Endothelial cell of umbilical vein (primary cell): ENCODE measurements at regions not wholly inside any gene's neighbourhood (a gene's known extent, or its start where the extent isn't known, plus 50 kb on each side); places are given as distances from the start of the nearest gene placed in this dataset.

Experiments used
- BruUV-seq: library from RNA; stranded (reverse); fragments of 400-500 nt; replicated peaks from 2 replicates; lab custom pipeline; 2021; lab: Mats Ljungman, UMichigan
- CTCF ChIA-PET: fragments of 300-600, 350-600 bp; sonication (Branson Sonifier 250); formaldehyde crosslinking; loops from one replicate; lab custom pipeline; 2021; ENCODE audit warnings: antibody characterized with exemption, inconsistent platforms; lab: Charles Lee
- POLR2A ChIA-PET: fragments of 300-600, 350-600 bp; sonication (Branson Sonifier 250); formaldehyde crosslinking; loops from one replicate; lab custom pipeline; 2021; ENCODE audit warnings: antibody characterized with exemption, inconsistent platforms; lab: Charles Lee
- DNase-seq: peaks from one replicate; pipeline ENCODE4 v3.0.0-alpha.2; 2011; ENCODE audit warnings: low read depth, low spot score
- FAIRE-seq: peaks from 2 replicates; lab custom pipeline; 2011; peaks lifted over from hg19 to GRCh38; lab: Jason Lieb, UNC
- H2AFZ ChIP-seq: 2 replicates; pipeline ENCODE4 v1.6.0; 2012; ENCODE audit warnings: low read depth, low read length, control low read depth, inconsistent platforms
- H3K27ac ChIP-seq: 2 replicates; pipeline ENCODE4 v1.5.1; 2011; ENCODE audit warnings: low read depth, mild to moderate bottlenecking, control low read depth, low read length, moderate library complexity; ENCODE audit not compliant: insufficient read depth
- H3K27me3 ChIP-seq, 2 experiments: 2 replicates each; pipeline versions ENCODE4 v1.6.0 to v1.6.1; 2011; ENCODE audit warnings: low read length in 2 of 2, mixed read lengths in 1 of 2; ENCODE audit not compliant: control insufficient read depth in 2 of 2, insufficient read depth in 2 of 2
- H3K36me3 ChIP-seq, 2 experiments: 2 replicates in 1 of 2; 3 replicates in 1 of 2; pipeline ENCODE4 v1.5.1; 2011; ENCODE audit warnings: low read length in 2 of 2, mild to moderate bottlenecking in 1 of 2, moderate library complexity in 1 of 2; ENCODE audit not compliant: control insufficient read depth in 2 of 2, insufficient read depth in 2 of 2; ENCODE audit errors: extremely low read depth in 1 of 2
- H3K4me1 ChIP-seq: 3 replicates; pipeline ENCODE4 v1.5.1; 2011; ENCODE audit warnings: mild to moderate bottlenecking, low read length; ENCODE audit not compliant: control insufficient read depth, insufficient read depth; ENCODE audit errors: extremely low read depth
- H3K4me2 ChIP-seq: 2 replicates; pipeline ENCODE4 v1.6.1; 2011; ENCODE audit warnings: low read length, control low read depth, mixed read lengths; ENCODE audit not compliant: insufficient read depth
- H3K4me3 ChIP-seq, 3 experiments: fragments of 200-600 bp in 1 of 3; sonication (generic), shearing (Covaris generic) in 1 of 3; replicated peaks in 1 of 3; 2 replicates each; pipeline ENCODE4 v1.5.1; 2011 to 2016; ENCODE audit warnings: control low read depth in 3 of 3, low read length in 3 of 3, mild to moderate bottlenecking in 2 of 3, inconsistent platforms in 1 of 3, low read depth in 1 of 3, moderate library complexity in 1 of 3; ENCODE audit not compliant: insufficient read depth in 1 of 3
- H3K79me2 ChIP-seq: 2 replicates; pipeline ENCODE4 v1.6.0; 2012; ENCODE audit warnings: low read length, inconsistent platforms; ENCODE audit not compliant: control insufficient read depth, insufficient read depth
- H3K9ac ChIP-seq: replicated peaks from 2 replicates; pipeline ENCODE3; 2011; ENCODE audit warnings: low read length, control low read depth; ENCODE audit not compliant: insufficient read depth; ENCODE audit errors: extremely low read depth
- H3K9me1 ChIP-seq: replicated peaks from 3 replicates; pipeline ENCODE4 v1.6.0; 2011; ENCODE audit warnings: mild to moderate bottlenecking, low read length; ENCODE audit not compliant: control insufficient read depth, insufficient read depth; ENCODE audit errors: extremely low read depth
- H3K9me3 ChIP-seq: replicated peaks from 2 replicates; pipeline ENCODE4 v1.5.1; 2012; ENCODE audit warnings: low read length, inconsistent platforms; ENCODE audit not compliant: control insufficient read depth, insufficient read depth
- H4K20me1 ChIP-seq: replicated peaks from 2 replicates; pipeline ENCODE3; 2011; ENCODE audit warnings: mild to moderate bottlenecking, low read length; ENCODE audit not compliant: control insufficient read depth, insufficient read depth; ENCODE audit errors: extremely low read depth
- JUN ChIP-seq: IDR thresholded peaks from 2 replicates; pipeline ENCODE4 v1.6.1; 2011; ENCODE audit warnings: borderline replicate concordance, low read depth; ENCODE audit not compliant: insufficient read length, insufficient read depth
- POLR2A ChIP-seq: IDR thresholded peaks from 2 replicates; pipeline ENCODE4 v1.6.1; 2012; ENCODE audit warnings: low read depth, mild to moderate bottlenecking, control low read depth, low read length
- POLR2AphosphoS5 ChIP-seq: IDR thresholded peaks from 2 replicates; pipeline ENCODE4 v1.6.1; 2012; ENCODE audit warnings: low read depth, mild to moderate bottlenecking, control low read depth, low read length, moderate library complexity; ENCODE audit not compliant: insufficient read depth
- dilution Hi-C: fragments of 300-500 bp; cut with MboI; formaldehyde crosslinking; loops from one replicate; pipeline ENCODE4 v1.15.0; 2019; ENCODE audit warnings: low sequenced_read_pairs; ENCODE audit not compliant: extremely low pct_ligation_motif_present
- intact Hi-C: fragments of 100-400 bp; cut with micrococcal nuclease; formaldehyde crosslinking; loops from one replicate; pipeline ENCODE4 v1.10.0; 2022
- TF ChIP-seq, protein P1 (sequence below), 2 donors: IDR thresholded peaks; 1 replicate in 1 of 2; 2 replicates in 1 of 2; pipeline ENCODE4 v1.5.1; 2011; ENCODE audit warnings: low read length in 2 of 2, mild to moderate bottlenecking in 2 of 2, moderate library complexity in 2 of 2, control low read depth in 1 of 2, inconsistent platforms in 1 of 2, low read depth in 1 of 2; ENCODE audit not compliant: insufficient read depth in 1 of 2; ENCODE audit errors: extremely low read depth in 1 of 2

DNA sequence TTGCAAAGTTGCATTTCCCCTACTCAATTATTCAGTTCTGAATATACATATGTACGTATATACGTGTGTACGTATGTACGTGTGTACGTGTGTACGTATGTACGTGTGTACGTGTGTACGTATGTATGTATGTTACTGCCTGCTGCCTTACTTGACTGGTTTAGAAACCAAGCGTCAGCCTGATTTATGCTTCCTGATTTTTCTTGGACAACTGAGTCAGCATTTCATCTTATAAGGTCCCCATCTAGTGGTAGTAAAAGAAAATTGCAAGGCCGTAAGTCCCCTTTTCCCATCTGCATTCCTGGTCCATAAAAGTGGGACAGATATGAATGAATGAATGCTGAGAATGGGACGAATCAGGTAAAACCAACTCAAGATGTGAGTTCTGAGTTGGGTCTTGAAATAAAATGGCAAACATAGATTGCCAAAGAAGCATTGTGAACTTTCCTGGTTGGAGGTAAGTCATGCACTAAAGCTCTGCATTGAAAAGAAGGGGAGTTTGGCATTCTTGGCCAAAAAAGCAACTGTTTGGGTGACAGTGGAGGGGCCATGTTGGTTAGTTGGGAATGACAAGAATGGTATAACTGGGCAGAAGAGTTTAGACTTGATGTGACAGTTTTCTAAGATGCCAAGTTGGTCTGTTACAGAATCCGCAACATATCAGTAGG, 76.4 kb upstream of the DNAH14 start:
- CTCF ChIA-PET = interaction anchor here (0.6 to 9.2 kb wide), 23 partner anchors 9 to 396 kb away, joined by 3 to 299 read pairs (median 5); no protein-coding TSS in a partner anchor
- H3K36me3 ChIP-seq = no peaks in the 10 kb centered on the region

GRCh38 chr1:224856973-224857372, 72.5 kb upstream of the DNAH14 start:
- no peaks in the 10 kb centered on the region for H3K4me1 ChIP-seq
- no peaks in the 10 kb centered on the region for H3K9me3 ChIP-seq
- POLR2A ChIA-PET = no interaction called here
- H2AFZ ChIP-seq = no peak overlapping the region
- no TSS peak for BruUV-seq
- TF ChIP-seq JUN = no peak
- no peak for TF ChIP-seq POLR2A
- H3K79me2 ChIP-seq = no peaks in the 10 kb centered on the region
- H3K27me3 ChIP-seq = no peaks in the 10 kb centered on the region
- no peak overlapping the region for H3K9ac ChIP-seq
- dilution Hi-C loops (no loop called here), intact Hi-C loops (no loop called here)
- no peak overlapping the region for H3K27ac ChIP-seq
- FAIRE-seq (no peak), DNase-seq (no peak)
- H3K4me2 ChIP-seq = no peak overlapping the region
- H4K20me1 ChIP-seq = no peaks in the 10 kb centered on the region
- CTCF ChIA-PET = interaction anchor here (1.6 to 9.2 kb wide), 3 partner anchors 11 to 344 kb away, joined by 3 to 299 read pairs (median 7); no protein-coding TSS in a partner anchor
- no peaks in the 10 kb centered on the region for H3K36me3 ChIP-seq
- no peak overlapping the region for H3K4me3 ChIP-seq
- H3K9me1 ChIP-seq = no peaks in the 10 kb centered on the region

More for the DNA sequence above, 76.4 kb upstream of the DNAH14 start:
- POLR2A ChIA-PET = no interaction called here
- dilution Hi-C loops = no loop called here
- H3K9me3 ChIP-seq = no peaks in the 10 kb centered on the region
- peak; percentile 71 for FAIRE-seq
- TF ChIP-seq, protein P1, sequence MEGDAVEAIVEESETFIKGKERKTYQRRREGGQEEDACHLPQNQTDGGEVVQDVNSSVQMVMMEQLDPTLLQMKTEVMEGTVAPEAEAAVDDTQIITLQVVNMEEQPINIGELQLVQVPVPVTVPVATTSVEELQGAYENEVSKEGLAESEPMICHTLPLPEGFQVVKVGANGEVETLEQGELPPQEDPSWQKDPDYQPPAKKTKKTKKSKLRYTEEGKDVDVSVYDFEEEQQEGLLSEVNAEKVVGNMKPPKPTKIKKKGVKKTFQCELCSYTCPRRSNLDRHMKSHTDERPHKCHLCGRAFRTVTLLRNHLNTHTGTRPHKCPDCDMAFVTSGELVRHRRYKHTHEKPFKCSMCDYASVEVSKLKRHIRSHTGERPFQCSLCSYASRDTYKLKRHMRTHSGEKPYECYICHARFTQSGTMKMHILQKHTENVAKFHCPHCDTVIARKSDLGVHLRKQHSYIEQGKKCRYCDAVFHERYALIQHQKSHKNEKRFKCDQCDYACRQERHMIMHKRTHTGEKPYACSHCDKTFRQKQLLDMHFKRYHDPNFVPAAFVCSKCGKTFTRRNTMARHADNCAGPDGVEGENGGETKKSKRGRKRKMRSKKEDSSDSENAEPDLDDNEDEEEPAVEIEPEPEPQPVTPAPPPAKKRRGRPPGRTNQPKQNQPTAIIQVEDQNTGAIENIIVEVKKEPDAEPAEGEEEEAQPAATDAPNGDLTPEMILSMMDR (IDR thresholded peaks at IDR 0.05; ENCODE audit: extremely low read depth in 1 of 2, insufficient read depth in 1 of 2, low read depth in 1 of 2, low read length in 2 of 2) = peak; percentile 65
- no peak for TF ChIP-seq POLR2AphosphoS5
- no peaks in the 10 kb centered on the region for H4K20me1 ChIP-seq
- no TSS peak for BruUV-seq
- intact Hi-C loops = loop anchor here (1.0 to 5.0 kb wide), 3 partner anchors 69 to 736 kb away; no protein-coding TSS in a partner anchor
- no peak overlapping the region for H3K4me3 ChIP-seq
- H3K27me3 ChIP-seq = no peaks in the 10 kb centered on the region
- no peak overlapping the region for H3K9ac ChIP-seq
- H2AFZ ChIP-seq = no peak overlapping the region
- no peaks in the 10 kb centered on the region for H3K79me2 ChIP-seq
- H3K9me1 ChIP-seq = no peaks in the 10 kb centered on the region
- H3K4me1 ChIP-seq = no peaks in the 10 kb centered on the region
- H3K27ac ChIP-seq = no peak overlapping the region
- no peak overlapping the region for H3K4me2 ChIP-seq
- peak; percentile 72 for DNase-seq
